GM18517 (cell line): ENCODE measurements at regions not wholly inside any gene's neighbourhood (a gene's known extent, or its start where the extent isn't known, plus 50 kb on each side); places are given as distances from the start of the nearest gene placed in this dataset.
"Not testable (repeated sequence)": the region's sequence is repeated elsewhere in the genome, so short reads cannot be mapped to it uniquely, and the experiment has no call there.

Experiments used
- ATAC-seq: cut with Tn5 transposase; IDR thresholded peaks from one replicate; pipeline ENCODE4 v1.9.1; 2021; ENCODE audit warnings: mild to moderate bottlenecking, moderate library complexity; ENCODE audit not compliant: unreplicated experiment

DNA sequence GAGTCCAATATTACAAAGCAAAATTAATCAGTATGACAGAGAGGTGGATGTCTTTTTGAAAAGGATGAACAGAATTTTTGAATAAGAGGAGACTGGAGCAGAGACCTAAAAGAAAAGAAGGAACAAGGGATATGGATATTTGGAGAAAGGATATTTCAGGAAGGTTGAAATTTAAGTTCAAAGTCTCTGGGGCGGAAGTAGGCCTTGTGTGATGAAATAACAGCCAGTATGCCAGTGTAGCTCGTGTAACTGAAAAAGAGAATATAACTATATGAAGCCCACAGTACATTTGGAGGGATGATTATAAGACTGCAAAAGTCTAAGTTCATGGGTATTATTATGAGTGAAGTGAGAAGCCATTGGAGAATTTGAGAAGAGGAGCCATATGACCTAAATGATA, 766.7 kb downstream of the GBE1 start:
- ATAC-seq = no peak

DNA sequence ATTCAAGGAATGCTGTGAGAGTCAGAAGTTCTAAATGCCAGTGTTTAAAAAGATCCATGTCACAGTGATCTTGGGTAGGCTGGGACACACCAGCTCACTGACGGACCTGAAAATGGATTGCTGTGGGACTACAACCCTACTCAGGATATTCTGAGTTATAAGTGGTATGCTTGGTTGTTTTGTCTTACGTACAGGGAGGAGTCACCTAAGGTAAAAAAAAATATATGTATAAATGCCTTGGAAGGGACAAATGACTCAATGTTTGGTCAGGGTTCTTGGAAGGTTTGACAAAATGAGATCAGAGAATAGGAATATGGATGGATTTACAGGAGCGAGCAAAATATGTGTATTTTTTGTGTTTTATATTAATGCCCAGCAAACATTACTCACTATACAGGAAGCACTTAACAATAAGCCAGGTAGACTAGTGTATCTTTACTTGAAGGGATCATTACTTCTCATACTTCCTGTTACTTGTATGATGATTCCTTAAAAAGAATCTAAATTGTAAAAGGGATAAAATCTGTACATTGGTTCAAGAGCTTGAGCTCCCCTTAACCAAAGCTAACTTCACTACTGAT, 767.3 kb downstream of the GBE1 start:
- ATAC-seq = no peak

DNA sequence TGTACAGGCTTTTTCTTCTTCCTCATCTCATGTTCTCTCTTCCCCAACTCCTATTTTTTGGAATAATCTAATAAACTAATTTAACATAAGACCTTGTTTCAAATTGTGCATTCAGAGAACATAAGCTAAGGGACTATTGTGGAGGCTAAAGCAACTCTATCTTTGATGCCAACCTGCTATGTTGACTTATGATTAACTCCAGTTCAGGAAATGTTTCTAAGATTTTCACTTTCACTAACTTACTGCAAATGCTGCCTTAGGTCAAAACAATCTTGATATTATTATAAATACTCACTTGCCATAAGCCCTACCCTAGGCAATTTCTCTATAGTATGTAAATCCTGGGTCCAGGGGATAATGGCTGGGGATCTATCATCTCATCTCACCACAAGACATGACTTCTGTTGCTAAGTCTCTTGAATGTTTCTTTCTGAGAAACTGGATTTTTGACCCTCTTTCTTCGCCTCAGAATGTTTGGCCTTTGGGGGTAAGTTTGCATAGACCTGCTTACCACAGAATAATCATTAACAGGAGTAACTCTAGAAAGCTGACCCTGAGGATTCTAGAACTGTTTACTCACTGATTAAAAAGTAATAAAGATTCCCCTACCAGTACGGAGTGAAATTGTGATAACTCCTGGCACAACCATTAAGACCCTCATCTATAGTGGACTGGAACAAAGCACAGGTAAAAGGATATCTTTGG, 768.1 kb downstream of the GBE1 start:
- ATAC-seq = peak; percentile 66

DNA sequence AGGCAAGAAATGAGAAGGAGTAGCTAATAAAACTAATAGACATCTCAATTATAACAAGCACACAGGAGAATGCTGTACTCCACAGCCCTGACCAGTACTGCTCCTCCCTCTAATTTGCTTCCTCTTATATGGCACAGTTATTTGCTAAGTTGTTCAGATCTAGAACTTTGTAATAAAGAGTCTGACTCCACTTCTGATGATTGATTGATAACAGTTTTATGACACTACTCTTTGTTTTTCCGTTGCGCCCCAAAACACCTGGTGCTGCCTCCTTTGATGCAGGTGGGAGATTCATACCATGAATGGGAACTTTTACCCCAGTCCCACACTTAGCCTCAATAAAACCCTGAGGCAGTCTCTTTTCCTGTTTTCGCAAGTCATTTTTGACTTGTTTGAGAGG, 777.7 kb downstream of the GBE1 start:
- ATAC-seq = no peak

DNA sequence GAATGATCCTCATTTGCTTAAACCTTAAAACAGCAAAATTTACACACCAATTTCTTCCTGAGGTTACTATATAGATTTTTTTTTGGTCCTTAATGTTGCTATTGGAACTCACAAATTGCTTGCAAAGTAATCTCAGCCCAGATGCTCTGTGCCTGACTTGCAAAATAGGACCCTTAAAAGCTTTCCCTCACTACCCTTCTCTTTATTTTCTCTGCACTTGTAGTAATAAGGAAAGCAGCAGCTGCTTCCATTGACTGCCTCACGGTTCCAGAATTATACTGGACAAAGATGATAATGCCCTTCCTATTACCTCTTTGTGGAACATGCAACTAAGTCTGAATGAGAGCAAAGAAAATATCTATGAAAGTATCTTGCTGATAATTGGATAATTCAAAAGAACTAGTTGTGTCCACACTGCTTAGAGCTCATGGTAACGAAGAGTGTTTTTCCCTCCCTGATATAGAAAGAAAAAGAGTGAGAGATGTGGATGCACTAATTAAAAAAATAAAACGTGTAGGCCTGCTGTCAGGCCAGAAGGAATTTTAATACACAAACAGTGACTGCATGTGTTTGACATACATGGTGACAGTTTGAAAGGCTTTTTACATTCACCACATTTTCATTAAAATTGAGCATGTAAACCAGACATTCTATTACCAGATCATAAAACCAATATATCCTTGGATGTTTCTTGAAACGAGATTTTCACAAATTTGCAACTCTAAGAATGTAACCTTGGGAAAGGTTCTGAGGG, 783.1 kb downstream of the GBE1 start:
- ATAC-seq = no peak

DNA sequence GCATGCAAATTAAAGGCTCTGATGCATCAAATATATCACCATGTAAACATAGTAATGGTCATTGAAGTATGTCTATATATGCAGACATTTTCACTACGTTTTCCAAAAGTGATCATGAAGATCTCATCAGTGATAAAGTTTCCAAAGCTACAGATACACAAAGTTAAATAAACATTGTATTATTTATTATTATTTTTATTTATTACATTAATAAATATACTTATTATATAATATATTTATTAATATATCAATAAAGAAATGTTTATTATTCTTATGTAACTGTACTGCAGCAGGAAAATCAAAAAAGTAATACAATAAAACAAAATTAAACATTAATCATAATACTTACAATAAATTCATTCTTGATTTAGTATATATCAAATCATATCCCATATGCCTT, 791.2 kb downstream of the GBE1 start:
- ATAC-seq = no peak

DNA sequence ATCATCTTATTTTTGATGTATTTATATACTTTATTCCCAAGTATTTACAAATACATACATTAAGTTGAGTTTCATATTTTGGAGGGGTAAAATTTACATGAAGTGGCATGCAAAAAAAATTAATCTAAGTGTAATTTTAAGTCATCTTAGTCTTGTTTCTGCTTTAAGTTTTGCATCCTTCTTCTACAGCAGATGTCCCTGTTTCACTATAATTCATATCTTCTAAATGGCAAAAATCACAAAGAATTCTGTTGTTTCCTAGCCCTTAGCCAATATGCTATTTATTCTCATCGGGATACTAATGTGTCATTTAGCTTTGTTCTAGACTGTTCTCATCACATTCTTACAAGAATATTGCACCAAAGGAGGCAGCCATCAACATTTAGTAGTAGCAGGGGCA, 831.9 kb downstream of the GBE1 start:
- ATAC-seq = no peak

DNA sequence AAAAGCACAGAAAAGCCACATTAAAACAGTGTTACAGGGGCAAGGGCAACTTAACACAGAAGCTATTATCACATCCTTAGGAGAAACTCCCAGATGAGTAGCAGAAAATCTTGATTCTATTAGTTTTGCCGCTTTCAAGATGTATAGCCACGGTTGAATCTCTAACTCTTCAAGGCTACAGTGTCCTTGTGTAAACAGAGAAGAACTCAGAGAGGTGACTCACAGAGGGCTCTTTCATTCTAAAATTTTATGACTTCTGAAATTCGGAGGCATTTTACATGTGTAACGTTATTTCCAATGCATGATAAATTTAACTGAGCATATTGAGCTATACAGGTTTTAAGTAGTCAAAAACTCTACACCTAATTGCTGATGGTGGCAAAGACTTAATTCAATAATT, 846.6 kb downstream of the GBE1 start:
- ATAC-seq = no peak

DNA sequence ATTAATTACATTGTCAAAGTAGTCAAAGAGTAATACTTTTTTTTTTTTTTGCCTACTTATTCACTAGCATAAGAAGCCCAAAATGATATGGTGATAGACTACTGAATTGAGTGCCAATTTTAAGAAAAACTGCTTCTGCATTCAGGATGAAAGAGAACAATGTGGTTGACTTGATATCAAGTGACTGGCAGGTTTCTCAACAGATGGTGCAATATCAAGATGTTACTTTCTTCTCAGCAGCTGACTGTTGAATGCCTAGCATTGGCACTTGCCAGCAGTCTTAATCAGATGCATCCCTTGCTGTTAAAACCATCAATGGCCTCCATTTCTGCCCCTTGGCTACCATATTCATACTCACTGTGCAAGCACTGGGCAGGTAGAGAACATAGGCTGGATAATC, 863.2 kb downstream of the GBE1 start:
- ATAC-seq = no peak

DNA sequence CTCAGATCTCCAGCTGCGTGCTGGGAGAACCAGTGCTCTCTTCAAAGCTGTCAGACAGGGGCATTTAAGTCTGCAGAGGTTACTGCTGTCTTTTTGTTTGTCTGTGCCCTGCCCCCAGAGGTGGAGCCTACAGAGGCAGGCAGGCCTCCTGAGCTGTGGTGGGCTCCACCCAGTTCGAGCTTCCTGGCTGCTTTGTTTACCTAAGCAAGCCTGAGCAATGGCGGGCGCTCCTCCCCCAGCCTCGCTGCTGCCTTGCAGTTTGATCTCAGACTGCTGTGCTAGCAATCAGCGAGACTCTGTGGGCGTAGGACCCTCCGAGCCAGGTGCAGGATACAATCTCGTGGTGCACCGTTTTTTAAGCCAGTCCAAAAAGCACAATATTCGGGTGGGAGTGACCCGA, 864.4 kb downstream of the GBE1 start:
- not testable (repeated sequence) for ATAC-seq

DNA sequence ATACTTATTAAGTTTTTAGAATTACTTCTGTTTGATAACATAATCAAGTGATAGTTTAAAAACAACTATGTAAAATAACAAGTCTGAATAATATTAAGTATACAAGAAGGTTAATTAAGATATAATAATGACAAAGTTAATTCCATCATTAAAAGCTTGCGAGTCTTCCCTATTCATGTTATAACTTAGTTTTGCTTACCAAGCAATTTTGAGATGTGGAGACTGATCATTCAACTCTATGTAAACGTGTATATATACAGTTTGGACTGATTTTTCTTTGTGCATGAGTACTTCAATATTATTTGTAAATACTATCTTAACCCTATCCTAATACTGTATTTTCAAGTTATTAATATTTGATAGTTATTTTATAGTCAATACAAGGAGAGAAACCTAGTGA, 870.9 kb downstream of the GBE1 start:
- no peak for ATAC-seq

DNA sequence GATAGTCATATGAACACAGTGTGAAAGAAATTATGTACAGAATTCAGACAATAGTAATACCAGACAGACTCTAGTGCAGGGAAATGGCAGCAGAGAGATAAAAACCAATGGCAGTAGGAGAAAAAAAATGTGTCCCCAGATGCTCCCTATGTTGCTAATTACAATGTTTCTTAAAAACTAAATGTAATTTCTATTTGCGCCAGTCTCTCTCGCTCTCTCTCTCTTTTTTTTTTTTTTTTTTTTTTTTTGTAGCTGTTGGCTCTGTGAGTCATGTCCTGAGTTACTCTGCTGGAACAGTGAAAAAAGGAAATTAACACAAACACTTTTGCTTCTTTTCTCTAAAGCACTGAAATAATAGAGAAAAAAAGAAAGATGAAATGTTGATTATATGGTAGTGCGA, 871.9 kb downstream of the GBE1 start:
- no peak for ATAC-seq

DNA sequence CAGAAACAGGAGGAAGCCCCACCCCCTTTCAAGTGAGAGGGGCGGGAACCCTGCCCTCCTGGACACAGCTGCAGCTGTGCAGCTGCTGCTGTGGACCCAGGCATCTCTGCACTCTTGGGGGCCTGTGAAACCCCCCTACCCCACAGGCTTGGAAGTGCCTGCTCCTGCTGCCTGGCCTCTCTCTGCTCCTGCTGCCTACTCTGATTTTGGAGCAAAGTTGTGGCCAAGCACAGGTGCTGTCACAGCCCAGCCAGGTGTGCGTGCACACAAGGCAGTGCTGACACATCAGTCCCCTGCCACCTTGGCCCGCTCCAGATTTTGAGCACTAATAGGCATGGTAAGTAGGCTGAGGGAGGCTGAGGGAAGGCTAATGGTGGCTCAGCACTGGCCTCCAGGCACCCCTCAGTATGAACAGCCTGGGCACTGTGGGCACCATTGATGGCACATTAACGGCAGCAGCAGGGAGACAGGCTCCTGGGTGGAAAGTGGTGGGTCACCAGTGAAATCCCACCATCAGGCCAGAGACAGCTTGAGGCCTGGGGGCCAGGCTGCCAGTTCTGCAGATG, 890.9 kb downstream of the GBE1 start:
- ATAC-seq = no peak

DNA sequence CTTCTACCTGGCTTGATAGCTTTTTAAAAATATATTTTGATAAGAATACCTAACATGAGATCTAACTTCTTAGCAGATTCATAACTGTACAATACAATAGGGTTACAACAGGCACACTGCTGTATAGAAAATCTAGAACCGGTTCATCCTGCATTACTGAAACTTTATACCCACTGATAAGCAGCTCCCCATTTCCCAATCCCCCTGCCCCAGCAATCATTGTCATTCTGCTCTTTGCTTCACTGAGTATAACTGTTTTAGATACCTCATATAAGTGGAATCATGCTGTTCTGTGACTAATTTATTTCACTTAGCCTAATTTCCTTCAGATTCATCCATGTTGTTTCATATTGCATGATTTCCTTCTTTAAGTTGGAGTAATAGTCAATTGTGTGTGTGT, 906.0 kb downstream of the GBE1 start:
- no peak for ATAC-seq

DNA sequence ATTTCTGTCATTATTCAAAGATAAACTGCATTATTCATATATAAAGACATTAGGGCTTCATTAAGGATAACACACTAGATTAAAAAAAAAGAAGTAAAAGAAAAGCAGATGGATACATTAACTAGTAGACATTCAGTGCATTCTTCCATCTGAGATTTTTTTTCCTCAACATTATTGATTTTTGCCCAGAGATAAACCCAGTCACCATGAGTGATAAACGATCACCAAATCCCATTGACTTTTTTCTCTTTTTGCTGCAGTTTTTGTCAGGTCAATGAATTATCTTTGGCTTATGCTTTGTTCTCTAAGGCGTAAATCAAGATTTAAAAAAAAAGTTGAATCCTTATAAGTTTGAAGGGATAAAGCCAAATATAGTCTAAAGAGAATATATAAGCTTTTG, 925.0 kb downstream of the GBE1 start:
- ATAC-seq = no peak

DNA sequence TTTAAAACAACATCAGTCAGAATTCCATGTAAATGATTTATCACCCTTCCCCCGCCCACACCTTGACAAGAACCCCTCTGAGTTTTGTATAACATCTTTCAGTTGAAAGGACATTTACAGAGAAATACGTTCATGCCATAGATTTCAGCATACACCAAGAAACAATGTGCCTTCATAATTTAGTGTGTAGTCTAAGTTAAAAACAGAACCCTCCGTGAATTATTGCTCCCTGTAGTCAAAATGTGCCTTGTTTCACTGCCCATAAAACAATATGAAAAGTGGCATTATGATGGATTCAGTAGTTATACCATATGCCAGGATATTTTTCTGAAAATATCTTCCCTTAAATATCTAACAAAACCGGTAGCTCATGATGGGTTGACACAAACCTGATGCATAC, 953.9 kb downstream of the GBE1 start:
- ATAC-seq = no peak

DNA sequence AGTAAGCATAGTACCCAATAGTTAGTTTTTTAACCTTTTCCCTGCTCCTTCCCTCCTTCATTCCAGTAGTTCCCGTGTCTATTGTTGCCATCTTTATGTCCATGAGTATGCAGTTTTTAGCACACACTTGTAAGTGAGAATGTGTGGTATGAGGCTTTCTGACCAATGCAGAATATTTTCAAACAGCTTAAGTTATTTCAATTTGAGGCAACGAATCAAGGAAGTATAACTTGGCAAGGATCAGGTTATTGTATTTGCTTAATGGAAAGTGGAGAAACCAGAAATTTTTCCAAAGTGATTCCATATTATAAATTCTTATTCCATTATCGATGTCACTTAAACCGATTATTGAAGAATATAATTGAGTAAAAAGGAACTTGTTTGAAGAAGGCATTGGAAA, 954.8 kb downstream of the GBE1 start:
- no peak for ATAC-seq

DNA sequence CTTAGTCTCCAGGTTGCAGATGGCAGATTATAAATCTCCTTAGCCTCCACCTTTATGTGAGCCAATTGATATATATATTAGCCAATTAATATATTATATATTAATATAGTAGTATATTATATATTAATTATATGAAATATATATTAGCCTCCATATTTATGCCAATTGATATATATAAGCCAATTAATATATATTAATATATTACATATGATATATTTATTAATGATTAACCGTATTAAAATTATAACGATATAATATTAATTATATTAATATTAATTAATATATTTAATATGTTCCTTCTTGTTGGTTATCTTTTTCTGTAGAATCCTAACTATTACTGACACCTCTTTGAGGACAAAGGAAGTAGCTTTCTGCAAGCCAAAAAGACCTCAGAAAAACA, 972.5 kb downstream of the GBE1 start:
- ATAC-seq = no peak

DNA sequence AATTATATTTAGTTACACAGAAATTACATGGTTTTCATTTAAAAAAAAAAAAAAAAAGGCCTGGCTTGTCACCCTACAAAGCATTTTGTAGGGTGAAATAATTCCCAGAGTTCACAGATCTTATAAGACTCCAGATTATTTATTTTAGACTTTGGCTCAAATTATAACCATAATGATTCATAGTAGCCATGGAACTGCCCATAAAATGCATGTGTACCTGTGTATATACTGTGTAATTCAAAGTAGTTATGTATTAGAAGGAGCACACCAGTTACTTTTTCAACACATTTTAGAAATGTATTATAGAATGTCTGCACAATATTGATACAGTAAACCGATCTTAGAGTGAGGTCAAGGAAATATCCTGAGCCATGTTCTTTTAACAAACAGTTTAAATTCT, 975.6 kb downstream of the GBE1 start:
- ATAC-seq = no peak

DNA sequence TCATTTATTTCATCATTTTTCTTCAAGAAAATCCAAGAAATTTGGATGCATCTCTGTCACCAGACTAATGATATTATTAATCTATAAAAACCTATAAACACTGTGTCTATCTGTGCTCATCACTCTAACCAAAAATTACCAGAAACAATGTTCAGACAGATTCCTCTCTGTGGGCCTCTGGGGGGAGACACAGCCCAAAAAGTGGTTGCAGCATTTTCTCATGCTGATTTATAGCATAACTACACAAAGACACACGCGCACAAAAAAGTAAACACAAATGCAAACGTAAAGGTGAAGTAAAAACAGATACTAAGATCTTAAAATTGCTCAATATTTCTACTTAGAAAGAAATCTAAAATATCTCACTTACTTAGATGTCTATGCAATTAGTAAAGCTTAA, 976.0 kb downstream of the GBE1 start:
- ATAC-seq = no peak

DNA sequence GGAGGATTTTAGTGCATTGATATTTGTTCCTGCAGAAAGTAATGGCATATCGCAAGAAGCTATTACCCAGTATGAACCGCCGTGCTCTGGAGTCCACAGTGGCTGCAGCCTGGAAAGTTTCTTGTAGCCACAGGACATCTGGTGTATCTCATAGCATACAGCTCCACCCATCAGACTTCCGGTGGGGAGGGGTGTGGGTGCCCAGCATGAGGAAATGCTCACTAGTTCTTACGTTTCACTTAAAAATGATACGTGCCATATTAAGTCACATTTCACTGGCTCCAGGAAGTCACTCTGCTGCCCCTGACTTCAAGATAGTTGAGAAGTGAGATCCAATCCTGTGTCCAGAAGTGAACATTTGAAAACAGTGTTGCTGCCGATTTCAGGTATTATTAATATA, 990.4 kb downstream of the GBE1 start:
- ATAC-seq = no peak
